SK-N-SH (cell line): ENCODE measurements at regions not wholly inside any gene's neighbourhood (a gene's known extent, or its start where the extent isn't known, plus 50 kb on each side); places are given as distances from the start of the nearest gene placed in this dataset.

Source experiments
- CTCF ChIA-PET: fragments of 300-600, 350-600 bp; formaldehyde crosslinking; extraction: SDS; loops from one replicate; lab custom pipeline; 2021; lab: Yijun Ruan, JAX
- POLR2A ChIA-PET: fragments of 350-600 bp; sonication (Branson Sonifier 250); formaldehyde crosslinking; extraction: SDS; loops from one replicate; lab custom pipeline; 2020; ENCODE audit warnings: antibody characterized with exemption, inconsistent platforms; lab: Yijun Ruan, JAX
- DNase-seq: peaks from one replicate; pipeline ENCODE4 v3.0.0; 2012
- H2AFZ ChIP-seq: fragments of 200-600 bp; sonication (generic); 2 replicates; pipeline ENCODE4 v1.8.1; 2016; ENCODE audit warnings: antibody characterized with exemption, mild to moderate bottlenecking, low read depth
- H3F3A ChIP-seq: fragments of 200-600 bp; sonication (generic); replicated peaks from 2 replicates; pipeline ENCODE3; 2016; ENCODE audit warnings: antibody characterized with exemption, mild to moderate bottlenecking; ENCODE audit not compliant: insufficient read depth
- H3K27ac ChIP-seq, 2 experiments: fragments of 200-500 bp in 1 of 2; fragments of 200-600 bp in 1 of 2; sonication (Bioruptor generic) in 1 of 2; sonication (generic), shearing (Covaris generic) in 1 of 2; 2 replicates each; pipeline versions ENCODE4 v1.5.1 to v1.6.1; 2014 to 2016; ENCODE audit warnings: low read depth in 2 of 2, inconsistent platforms in 1 of 2, low read length in 1 of 2, mild to moderate bottlenecking in 1 of 2, mixed read lengths in 1 of 2
- H3K27me3 ChIP-seq: fragments of 200-600 bp; sonication (generic), shearing (Covaris generic); 2 replicates; pipeline ENCODE4 v1.6.1; 2016; ENCODE audit warnings: mixed run types; ENCODE audit not compliant: insufficient read depth
- H3K36me3 ChIP-seq, 2 experiments: fragments of 200-500 bp in 1 of 2; fragments of 200-600 bp in 1 of 2; sonication (Bioruptor generic) in 1 of 2; sonication (generic) in 1 of 2; replicated peaks in 1 of 2; 2 replicates each; pipeline versions ENCODE3 to v1.5.1; 2014 to 2016; ENCODE audit warnings: low read length in 1 of 2, mild to moderate bottlenecking in 1 of 2; ENCODE audit not compliant: insufficient read depth in 2 of 2, control insufficient read depth in 1 of 2
- H3K4me1 ChIP-seq, 2 experiments: fragments of 200-500 bp in 1 of 2; fragments of 200-600 bp in 1 of 2; sonication (Bioruptor generic) in 1 of 2; sonication (generic), shearing (Covaris generic) in 1 of 2; 2 replicates each; pipeline versions ENCODE4 v1.5.1 to v1.6.1; 2014 to 2016; ENCODE audit warnings: low read depth in 1 of 2, low read length in 1 of 2, mixed run types in 1 of 2; ENCODE audit not compliant: insufficient read depth in 2 of 2, control insufficient read depth in 1 of 2
- H3K4me2 ChIP-seq: fragments of 200-600 bp; sonication (generic), shearing (Covaris generic); 2 replicates; pipeline ENCODE4 v1.6.1; 2017; ENCODE audit warnings: mixed run types
- H3K4me3 ChIP-seq, 2 experiments: fragments of 200-500 bp in 1 of 2; fragments of 200-600 bp in 1 of 2; sonication (Bioruptor generic) in 1 of 2; sonication (generic), shearing (Covaris generic) in 1 of 2; 2 replicates each; pipeline versions ENCODE4 v1.5.1 to v1.8.1; 2014 to 2016; ENCODE audit warnings: low read depth in 2 of 2, inconsistent platforms in 1 of 2, low read length in 1 of 2, mild to moderate bottlenecking in 1 of 2, mixed read lengths in 1 of 2, moderate library complexity in 1 of 2
- H3K79me2 ChIP-seq: fragments of 200-600 bp; sonication (generic); 2 replicates; pipeline ENCODE4 v1.8.1; 2017; ENCODE audit warnings: mild to moderate bottlenecking; ENCODE audit not compliant: insufficient read depth
- H3K9ac ChIP-seq: fragments of 200-600 bp; sonication (generic); 2 replicates; pipeline ENCODE4 v1.6.1; 2017; ENCODE audit warnings: mixed run types
- H3K9me2 ChIP-seq: fragments of 200-600 bp; sonication (generic); 2 replicates; pipeline ENCODE4 v1.6.1; 2017; ENCODE audit warnings: mixed run types
- H3K9me3 ChIP-seq: fragments of 200-600 bp; sonication (generic); 2 replicates; pipeline ENCODE4 v1.6.1; 2017; ENCODE audit warnings: mixed run types, mild to moderate bottlenecking, moderate library complexity
- H4K20me1 ChIP-seq: fragments of 200-600 bp; sonication (generic); 2 replicates; pipeline ENCODE4 v1.6.1; 2017; ENCODE audit warnings: mild to moderate bottlenecking, mixed run types; ENCODE audit not compliant: insufficient read depth
- CTCF ChIP-seq: fragments of 200-600 bp; sonication (generic); IDR thresholded peaks from 2 replicates; pipeline ENCODE4 v1.6.1; 2017; ENCODE audit warnings: antibody characterized with exemption, mild to moderate bottlenecking, moderate library complexity
- ELF1 ChIP-seq: IDR thresholded peaks from 2 replicates; pipeline ENCODE4 v1.4.0; 2012
- FOSL2 ChIP-seq: IDR thresholded peaks from 2 replicates; pipeline ENCODE4 v1.4.0; 2012; ENCODE audit warnings: low read depth, mild to moderate bottlenecking, moderate library complexity, borderline replicate concordance
- FOXJ3 ChIP-seq: sonication (generic); formaldehyde crosslinking; IDR thresholded peaks from 2 replicates; pipeline ENCODE4 v1.5.1; 2020; ENCODE audit warnings: mild to moderate bottlenecking, missing genetic modification reagents
- GABPA ChIP-seq: IDR thresholded peaks from 2 replicates; pipeline ENCODE4 v1.4.0; 2012; ENCODE audit warnings: low read depth, mild to moderate bottlenecking
- RFX5 ChIP-seq: IDR thresholded peaks from 2 replicates; pipeline ENCODE4 v1.6.1; 2012; ENCODE audit warnings: mild to moderate bottlenecking, improper control_type of control experiment, low read length
- TAF1 ChIP-seq: IDR thresholded peaks from 2 replicates; pipeline ENCODE4 v1.6.1; 2012; ENCODE audit warnings: low read depth, mild to moderate bottlenecking, low read length, moderate library complexity, borderline replicate concordance
- TCF12 ChIP-seq: IDR thresholded peaks from 2 replicates; pipeline ENCODE4 v1.4.0; 2012
- ZBTB33 ChIP-seq: IDR thresholded peaks from 2 replicates; pipeline ENCODE4 v1.4.0; 2012; ENCODE audit warnings: low read depth, borderline replicate concordance
- WGBS: methylation state at CpG from one replicate; pipeline ENCODE4 v1.1.6; 2017; ENCODE audit warnings: low lambda C conversion rate; 5-methylcytosine and 5-hydroxymethylcytosine counted together

GRCh38 chr16:51399908-51400670, 249.0 kb upstream of the SALL1 start:
- no peaks in the 10 kb centered on the region for H3K36me3 ChIP-seq
- no peaks in the 10 kb centered on the region for H3K79me2 ChIP-seq
- no peak overlapping the region for H2AFZ ChIP-seq
- TF ChIP-seq FOSL2 (no peak), GABPA (no peak), TCF12 (no peak), TAF1 (no peak), ELF1 (no peak), ZBTB33 (no peak), FOXJ3 (CRISPR knock-in tag) (no peak), RFX5 (no peak)
- no peaks in the 10 kb centered on the region for H3F3A ChIP-seq
- ChIA-PET POLR2A (no interaction called here), CTCF (interaction anchor here (0.9 kb wide), 1 partner anchor 18 kb away, joined by 5 read pairs; no protein-coding TSS in a partner anchor)
- no peak overlapping the region for H3K4me3 ChIP-seq
- no peak overlapping the region for H3K27ac ChIP-seq
- DNase-seq = no peak
- H3K4me2 ChIP-seq = no peak overlapping the region
- H3K9me2 ChIP-seq = no peaks in the 10 kb centered on the region
- no peaks in the 10 kb centered on the region for H3K9me3 ChIP-seq
- WGBS = 51% methylated on average over 5 of the region's 5 CpGs
- H4K20me1 ChIP-seq = no peaks in the 10 kb centered on the region
- no peak overlapping the region for H3K9ac ChIP-seq
- H3K4me1 ChIP-seq = no peaks in the 10 kb centered on the region
- H3K27me3 ChIP-seq = no peaks in the 10 kb centered on the region

- Histone ChIP-seq H3F3A (no peaks in the 10 kb centered on the region), H3K9ac (no peak overlapping the region), H4K20me1 (no peaks in the 10 kb centered on the region), H3K4me3 (no peak overlapping the region), H3K27me3 (no peaks in the 10 kb centered on the region), H3K4me1 (no peaks in the 10 kb centered on the region), H3K79me2 (no peaks in the 10 kb centered on the region), H3K27ac (no peak overlapping the region), H3K9me3 (no peaks in the 10 kb centered on the region), H3K4me2 (no peak overlapping the region), H3K36me3 (no peaks in the 10 kb centered on the region), H2AFZ (no peak overlapping the region), H3K9me2 (no peaks in the 10 kb centered on the region)
- TF ChIP-seq CTCF = no peak
- CTCF ChIA-PET = no interaction called here
- POLR2A ChIA-PET = no interaction called here
- no peak for DNase-seq
These were observed 243.4 kb upstream of the SALL1 start for GRCh38 chr16:51394421-51394820.
